HuH-7 (cell line): ENCODE measurements at regions not wholly inside any gene's neighbourhood (a gene's known extent, or its start where the extent isn't known, plus 50 kb on each side); places are given as distances from the start of the nearest gene placed in this dataset.
A peak's percentile ranks its signal among the peaks of the same experiment; 100 is the strongest.
"Not testable (repeated sequence)": the region's sequence is repeated elsewhere in the genome, so short reads cannot be mapped to it uniquely, and the experiment has no call there.

ENCODE experiments used
- DNase-seq: peaks from one replicate; pipeline ENCODE4 v3.0.0; 2011; ENCODE audit warnings: low spot score

DNA sequence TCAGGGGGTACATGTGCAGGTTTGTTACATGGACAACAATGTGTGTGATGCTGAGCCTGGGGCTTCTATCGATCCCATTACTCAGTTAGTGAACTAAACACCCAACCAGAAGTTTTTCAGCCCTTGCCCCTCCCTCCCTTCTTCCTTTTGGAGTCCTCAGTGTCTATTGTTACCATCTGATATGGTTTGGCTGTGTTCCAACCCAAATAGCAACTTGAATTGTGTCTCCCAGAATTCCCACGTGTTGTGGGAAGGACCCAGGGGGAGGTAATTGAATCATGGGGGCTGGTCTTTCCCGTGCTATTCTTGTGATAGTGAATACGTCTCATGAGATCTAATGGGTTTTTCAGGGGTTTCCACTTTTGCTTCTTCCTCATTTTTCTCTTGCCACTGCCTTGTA, 186.3 kb downstream of the AEBP2 start:
- DNase-seq, result not testable (repeated sequence)

DNA sequence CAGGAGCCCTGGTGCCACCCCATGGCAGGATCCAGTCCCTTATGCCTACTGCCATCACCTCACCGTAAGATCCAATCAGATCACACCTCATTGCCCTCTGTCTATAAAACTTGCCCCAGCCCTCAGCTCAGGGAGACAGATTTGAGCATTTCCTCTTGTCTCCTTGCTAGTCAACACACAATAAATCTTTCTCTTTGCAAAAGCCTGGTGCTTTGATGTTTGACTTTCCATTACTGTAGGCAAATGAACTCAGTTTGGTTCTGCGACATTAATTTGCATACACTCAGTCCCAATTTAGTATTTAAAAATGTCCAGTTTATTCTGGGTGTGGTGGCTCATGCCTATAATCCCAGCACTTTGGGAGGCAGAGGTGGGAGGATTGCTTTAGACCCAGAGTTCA, 188.4 kb downstream of the AEBP2 start:
- DNase-seq, result no peak

DNA sequence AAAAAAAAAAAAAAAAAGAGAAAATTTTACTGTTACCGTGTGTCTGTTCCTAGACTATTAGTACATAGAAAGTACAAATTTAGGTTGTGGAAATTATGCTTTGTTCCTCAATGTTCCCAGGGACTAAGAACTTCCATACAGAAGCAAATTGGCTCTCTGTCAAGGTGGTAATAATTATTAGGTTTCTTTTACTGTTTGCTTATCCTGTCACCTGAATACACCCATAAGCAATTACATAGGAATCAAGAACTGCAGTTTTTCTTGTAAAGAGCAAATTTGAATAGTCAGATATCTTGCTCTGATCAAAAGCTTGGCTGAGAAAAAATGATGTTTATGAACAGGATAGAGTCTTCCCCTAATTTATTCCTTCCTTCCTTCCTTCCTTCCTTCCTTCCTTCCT, 191.2 kb downstream of the AEBP2 start:
- DNase-seq, result no peak

DNA sequence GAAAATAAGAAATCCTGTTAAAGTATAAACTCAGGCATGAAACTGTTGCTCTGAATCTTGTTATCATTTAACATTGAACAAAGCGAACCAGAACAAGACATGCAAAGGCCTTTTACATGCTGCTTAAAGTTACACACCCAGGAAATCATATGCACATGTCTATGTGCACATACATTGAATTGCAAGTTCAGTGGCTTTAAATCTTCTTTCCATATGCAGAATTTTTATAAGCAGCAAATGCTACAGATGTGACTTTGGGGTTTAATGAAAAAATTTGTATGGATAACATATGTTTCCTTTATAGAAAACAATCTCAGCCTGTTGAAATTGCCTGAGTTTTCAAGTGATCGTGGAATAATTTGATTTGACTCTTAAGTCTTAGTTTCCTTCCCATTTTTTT, 193.9 kb downstream of the AEBP2 start:
- DNase-seq, result no peak

DNA sequence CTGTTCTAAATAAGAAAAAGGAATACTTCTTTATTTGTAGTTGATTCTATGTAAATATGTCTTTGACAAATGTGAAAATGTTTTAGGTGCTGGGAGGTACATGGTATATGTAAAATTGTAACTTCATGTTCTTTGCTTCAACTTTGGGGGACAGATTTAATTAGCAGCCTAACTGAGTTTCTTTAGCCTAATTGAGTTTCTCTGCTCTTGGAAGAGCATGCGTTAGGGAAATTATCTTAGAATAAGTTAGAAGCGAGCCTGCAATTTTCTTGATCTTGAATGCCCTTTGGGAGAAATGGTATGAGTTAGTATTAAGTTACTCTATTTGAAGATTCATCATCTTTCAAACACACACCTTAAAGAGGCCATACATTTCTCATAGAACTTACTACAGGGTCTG, 194.3 kb downstream of the AEBP2 start:
- no peak for DNase-seq

DNA sequence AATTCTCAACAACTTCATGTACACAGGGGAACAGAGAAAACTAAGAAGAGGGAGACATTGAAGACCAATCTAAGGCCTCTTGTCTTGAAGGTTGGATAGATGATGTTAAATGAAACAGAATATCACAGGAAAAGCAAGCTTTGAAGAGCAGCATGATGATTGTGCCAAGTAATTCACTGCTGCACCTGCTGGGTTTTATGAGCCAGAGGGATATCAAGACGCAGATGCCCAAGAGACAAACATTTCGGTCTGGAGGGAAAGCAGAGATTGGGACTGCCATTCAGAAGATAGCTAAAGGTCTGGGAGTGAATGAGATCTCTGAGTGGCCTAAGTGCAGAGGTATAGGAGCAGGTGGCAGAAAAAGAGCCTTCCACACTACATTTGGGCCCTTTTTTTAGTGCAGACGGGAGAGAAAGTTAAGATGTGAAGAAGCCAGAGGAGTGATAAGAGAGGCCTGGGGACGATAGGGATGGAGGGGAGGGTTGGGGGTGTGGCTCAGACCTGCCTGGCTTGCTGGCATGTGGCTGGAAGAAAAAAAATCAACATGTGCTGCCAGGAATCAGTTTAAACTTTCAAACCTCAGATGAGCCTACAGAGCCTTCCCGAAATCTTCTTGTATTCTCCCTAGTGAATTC, 200.6 kb downstream of the AEBP2 start:
- DNase-seq, result no peak

DNA sequence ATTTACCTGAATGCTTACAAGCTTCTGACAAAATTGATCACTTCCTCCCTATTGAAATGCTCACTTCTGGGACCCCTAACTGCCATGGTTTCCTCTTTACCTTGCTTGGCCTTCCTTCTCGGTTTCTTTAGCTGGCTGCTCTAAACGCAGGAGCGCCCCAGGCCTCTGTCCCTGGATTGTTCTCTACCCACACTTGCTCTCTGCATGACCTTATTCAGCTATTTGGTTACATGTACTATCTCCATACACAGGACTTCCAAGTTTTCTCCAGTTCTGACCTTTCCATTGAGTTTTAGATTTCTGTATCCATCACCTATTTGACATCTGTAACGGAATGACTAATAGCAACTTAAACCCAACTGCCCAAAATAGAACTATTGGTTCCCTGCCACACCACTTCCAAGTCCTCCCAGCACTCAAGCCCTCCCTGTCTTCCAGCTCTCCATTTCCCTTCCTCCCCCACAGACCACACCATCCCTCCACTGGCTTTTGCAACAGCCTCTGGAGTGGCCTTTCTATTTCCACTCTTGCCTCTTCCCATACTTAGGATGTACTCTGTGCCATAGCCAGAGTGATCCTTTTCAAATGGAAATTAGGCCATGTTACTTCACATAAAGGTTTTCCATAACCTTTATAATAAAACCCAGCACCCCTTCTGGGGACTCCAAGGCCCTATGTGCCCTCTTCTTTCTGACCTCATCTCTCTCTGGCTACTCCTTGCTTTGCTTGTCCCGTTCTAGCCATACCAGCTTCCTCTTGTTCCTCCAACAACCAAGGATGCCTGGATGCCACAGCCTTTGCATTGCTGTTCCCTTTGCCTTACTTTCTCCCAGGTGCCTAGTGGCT, 202.2 kb downstream of the AEBP2 start:
- no peak for DNase-seq

DNA sequence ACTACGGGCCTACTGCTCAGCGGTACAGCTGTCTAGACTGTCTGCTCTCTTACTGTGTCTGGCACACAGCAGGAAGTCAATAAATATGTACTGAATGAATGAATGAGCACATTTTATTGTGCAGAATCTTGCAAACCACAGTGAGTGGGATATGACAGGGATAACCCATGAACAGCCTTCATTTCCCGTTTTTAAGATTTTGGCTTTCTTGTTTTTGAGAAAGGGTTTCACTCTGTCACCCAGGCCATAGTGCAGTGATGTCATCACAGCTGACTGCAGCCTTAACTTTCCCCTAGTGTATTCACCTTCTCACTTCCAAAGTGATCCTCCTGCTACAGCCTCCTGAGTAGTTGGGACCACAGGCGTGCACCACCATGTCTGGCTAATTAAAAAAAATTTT, 203.1 kb downstream of the AEBP2 start:
- no peak for DNase-seq

DNA sequence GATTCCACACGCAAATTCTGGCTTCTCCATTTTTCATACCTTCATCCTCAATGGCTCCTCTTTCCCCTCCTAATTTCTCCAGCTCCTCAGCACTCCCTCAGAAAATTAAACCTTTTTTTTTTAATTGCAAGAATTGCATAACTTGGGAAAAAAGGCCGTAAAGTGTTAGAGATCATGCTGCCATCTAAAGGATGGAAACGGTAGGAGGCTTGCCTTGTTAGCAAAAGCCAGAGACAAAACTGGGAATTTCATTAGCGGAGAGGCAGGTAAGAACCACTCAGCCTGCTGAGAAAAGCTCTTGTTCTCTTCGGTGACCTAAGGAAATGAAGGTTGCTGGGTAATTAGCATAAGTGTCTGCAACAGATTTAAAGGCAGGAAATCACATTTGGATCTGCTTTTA, 204.3 kb downstream of the AEBP2 start:
- DNase-seq, result peak; percentile 21

DNA sequence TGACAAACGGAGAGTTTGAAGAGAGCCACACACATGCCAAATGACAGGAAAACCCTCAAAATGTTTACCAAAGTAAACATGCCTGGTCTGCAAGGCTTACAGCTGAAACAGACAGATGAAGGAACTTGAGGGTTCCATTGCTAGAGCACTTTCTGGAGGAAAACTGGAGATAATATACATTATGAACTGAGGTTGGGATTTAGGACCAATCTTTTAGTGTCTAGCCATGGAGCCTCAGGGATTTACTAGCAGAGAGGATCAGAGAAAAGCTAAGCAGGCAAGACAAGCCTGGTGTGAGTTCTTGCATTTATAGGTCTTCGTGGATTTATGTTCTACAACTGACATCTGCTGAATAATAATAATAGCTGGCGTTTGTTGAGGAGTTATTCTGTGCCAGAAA, 205.3 kb downstream of the AEBP2 start:
- DNase-seq, result no peak

DNA sequence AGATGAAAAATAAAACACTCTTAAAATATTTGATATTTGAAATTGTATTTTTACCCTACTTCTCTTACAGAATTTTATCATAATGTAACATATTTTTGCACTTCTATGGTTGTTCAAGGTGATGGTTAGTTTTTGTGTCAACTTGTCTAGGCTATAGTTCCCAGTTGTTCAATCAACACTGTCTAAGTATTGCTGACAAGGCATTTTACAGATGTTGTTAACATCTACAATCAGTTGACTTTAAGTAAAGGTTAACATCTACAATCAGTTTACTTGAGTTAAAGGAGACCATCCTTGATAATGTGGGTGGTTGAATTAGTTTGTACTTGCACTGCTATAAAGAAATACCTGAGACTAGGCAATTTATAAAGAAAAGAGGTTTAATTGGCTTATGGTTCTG, 206.5 kb downstream of the AEBP2 start:
- no peak for DNase-seq

DNA sequence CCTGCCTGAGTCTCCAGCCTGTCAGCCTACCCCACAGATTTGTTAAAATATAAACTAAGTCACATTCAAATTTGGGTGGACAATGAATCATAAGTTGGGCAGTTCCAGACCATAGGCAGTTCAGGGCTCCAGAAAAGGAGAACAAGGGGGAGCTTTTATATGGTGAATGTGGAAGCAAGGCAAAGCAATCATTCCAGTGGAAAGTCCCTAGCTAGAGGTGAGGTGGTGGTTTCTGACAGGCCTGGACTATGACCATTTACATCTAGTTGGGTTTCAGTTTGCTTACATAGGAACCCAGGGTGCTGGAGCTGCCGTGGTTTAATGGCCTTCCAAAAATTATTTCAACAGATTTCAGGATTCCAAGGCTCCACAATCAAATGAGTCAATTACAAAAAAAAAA, 207.3 kb downstream of the AEBP2 start:
- no peak for DNase-seq

DNA sequence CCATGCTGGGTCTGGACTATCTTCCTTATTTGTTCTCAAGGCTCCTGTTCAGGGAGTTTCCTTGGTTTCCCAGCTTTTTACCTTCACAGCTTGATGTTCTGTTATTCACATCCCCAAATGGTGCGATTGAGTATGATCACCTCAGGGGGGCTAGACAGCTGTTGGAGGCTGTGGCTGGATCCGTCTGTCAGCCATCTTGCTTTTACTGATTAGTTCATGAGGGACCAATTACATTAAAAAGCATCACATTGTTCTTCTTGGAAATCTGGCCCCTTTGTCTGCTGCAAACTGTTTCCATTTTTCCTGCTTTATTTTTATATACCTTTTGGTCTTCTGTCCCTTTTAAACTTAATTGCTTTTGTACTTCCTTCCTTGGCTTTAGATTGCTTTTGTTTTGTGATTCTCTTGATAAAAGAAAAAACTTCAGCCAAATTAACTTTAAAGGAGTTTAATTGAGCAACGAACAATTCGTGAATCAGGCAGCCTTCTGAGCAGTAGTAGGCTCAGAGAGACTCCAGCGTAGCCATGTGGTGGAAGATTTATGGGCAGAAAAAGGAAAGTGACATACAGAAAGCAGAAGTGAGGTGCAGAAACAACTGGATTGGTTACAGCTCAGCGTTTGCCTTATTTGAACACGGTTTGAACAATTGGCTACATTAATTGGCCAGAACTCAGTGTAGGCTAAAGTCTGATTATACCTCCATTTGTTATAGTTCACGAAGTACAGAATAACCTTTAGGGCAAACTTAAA, 208.7 kb downstream of the AEBP2 start:
- no peak for DNase-seq

DNA sequence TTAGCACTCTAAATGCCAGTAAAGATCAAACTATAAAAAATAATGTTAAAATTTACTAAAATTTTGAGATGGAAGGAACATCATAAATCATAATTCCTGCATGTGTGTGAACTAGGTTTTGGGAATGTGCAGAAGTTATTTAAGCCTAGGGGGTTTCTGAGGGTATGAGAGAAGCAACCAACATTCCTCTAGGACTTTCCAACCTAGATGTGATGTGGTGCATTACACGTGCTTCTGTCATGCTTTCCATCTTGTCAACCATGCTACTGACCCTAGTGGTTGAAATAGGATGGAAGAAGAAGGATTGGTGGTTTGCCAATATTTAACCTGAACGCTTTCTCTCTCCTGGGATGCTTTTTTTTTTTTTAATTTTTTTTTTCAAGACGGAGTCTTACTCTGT, 209.3 kb downstream of the AEBP2 start:
- no peak for DNase-seq

DNA sequence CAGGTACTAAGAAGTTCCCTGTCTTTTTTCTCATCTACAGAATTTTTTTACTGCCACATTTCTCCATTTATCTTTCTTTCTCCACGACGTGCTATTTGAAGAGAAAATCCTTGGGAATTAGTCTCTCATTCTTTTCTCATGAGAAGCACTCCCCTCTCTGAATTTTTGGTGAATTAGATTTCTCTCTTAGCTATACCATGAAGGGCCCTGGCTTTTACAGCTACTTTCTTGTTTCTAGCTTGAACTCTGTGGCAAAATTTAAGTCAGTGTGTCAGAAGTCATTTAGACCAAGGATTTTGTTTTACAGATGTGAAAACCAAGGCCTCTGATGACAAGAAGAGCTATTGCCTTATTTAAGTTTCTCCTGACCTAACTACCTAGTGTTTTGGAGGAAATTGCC, 213.1 kb downstream of the AEBP2 start:
- DNase-seq, result no peak

DNA sequence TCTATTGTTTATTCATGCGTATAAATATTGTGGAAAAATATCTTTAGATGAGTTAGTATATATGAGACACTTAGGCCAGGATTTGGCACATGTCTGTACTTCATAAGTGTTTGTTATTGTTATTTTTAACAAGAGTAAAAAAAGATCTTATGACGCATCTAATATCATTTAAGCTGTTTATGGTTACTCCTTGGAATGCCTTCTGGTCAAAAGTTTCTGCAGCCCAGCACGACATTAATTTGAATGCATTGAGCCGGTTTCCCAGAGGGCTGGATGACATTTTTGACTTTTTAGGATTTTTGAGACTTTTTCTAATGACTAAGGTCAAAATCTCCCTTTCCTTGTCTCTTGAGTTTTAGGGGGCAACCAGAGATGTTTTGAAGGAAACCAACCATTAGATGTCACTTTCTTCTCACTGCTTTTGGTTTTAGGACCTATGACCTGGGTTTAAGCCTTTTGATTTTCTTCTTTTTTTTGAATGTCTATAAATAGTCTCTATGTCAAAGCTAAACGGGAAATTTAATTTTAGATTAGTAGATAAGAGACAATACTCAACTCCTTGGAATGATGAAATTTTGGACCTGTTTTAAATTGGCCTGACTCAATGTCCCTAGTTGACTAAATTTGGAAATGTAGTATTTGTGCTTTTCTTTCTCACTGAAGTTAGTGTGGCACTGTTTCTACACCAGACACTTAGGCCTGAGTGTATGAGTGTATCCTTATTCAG, 215.5 kb downstream of the AEBP2 start:
- DNase-seq, result no peak

DNA sequence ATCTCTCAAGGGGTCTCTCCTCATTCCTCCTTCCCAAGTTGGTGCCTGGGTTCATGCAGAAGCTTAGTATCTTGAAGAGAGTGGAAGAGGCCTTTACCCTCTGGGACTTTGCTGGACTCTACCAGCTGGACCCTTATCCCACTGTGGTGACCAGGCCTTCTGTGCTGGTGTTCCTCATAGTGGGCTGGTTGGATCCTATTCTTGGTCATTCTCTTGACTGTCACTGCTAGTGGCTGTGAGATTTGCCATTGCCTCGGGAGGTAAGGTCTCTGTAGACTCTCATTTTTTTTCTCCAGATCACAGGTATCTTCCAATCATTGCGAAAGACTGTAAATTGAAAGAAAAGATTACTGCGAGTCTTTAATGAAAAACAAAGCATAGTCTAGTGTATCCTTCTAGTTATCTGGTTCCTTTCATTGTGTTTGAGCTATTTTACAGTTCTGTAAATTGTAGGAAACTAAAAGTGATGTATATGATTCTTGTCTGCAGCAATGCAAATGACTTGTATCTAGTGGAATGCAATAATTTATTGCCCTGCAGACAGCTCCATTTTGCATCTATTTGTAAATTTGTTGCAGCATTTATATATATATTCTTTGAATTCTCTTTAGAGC, 217.9 kb downstream of the AEBP2 start:
- no peak for DNase-seq

DNA sequence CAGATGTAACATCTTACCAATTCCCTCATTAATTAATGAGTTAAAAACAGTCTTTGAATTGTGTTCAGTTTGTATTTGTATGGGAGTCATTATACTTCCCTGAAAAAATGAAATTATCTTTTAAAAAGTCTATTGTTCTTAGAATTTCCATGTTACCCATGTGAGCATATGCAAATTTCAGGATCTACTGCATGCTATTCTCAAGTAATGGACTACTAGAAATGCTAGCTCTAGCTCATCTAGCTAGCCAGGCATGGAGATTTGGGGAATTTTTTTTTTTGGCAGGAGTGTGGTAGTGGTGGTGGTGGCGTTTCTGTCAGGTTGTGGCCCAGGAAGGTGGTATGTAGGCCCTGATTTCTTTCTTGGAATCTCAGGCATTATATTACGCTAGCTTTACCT, 218.4 kb downstream of the AEBP2 start:
- DNase-seq, result no peak

DNA sequence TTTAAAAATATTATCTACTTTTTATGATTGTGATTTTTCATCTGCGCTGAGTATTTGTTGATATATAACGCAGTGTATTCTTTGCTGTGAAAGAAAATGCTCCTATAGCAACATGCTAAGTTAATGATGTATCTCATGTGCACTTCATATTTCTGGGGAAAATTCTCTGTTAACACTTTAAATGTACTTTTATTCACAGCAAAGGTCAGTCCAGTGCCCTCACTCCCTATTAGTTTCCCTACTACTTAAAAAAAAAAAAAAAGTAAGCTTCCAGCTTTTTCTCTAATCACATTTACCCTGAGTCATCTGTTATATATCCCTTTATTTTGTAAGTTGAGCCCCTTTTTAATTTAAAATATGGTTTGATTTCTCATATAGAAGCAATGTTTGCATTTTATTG, 219.8 kb downstream of the AEBP2 start:
- DNase-seq, result no peak

DNA sequence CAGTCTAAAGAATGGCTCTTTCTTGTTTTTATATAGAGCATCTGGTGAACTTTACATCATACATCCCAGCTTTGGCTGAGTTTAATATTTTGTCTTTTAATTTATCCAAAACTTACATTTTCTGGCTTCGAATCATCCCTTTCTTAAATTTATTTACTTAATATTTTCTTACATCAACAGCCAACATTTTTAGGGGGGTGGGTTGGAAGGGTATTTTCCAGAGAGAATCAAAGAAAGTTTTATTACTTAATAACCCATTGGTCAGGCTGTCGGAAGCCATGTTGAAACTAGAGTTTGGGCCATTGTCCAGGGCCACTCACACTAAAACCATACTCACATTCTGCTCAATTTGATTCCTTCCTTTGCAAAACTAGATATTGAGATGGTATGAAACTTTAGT, 220.2 kb downstream of the AEBP2 start:
- DNase-seq, result no peak

DNA sequence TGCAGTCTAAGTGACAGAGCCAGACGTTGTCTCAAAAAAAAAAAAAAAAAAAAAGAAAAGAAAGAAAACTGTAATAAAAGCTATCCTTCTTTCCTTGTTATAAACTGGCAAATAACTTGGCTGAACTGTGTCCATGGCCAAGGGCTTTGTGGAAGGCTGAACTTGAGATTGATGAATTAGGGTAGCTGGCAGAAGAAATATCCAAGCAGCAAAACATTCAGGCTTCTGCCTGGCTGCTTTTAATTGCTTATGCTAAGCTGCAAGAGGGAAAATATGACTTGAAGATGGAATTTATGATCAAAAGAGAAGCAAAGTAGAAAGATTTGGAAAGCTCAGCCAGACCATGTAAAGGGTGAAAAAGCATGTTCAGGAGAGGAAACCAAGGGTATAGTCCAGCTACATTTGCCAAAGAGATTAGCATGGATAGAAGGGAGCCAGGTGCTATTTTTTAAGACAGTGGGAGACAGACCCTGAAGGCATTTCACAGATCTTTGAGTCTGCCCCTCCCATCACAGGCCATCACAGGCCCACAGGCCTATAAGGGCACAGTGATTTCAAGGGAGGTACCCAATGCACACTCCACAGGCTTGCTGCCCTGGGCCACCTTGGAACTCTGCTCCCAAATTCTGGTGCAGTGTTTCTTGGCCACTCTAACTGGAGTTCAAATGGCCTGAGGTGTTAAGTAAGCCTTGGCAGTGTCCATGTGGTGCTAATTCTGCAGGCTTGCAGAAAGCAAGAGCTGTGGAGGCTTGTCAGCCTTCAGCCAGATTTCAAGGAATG, 226.0 kb downstream of the AEBP2 start:
- DNase-seq, result no peak
